HG02642 (cell line): ENCODE measurements at regions not wholly inside any gene's neighbourhood (a gene's known extent, or its start where the extent isn't known, plus 50 kb on each side); places are given as distances from the start of the nearest gene placed in this dataset.
"Not testable (repeated sequence)": the region's sequence is repeated elsewhere in the genome, so short reads cannot be mapped to it uniquely, and the experiment has no call there.

Source experiments
- ATAC-seq: cut with Tn5 transposase; IDR thresholded peaks from one replicate; pipeline ENCODE4 v1.9.1; 2021; ENCODE audit warnings: mild to moderate bottlenecking; ENCODE audit not compliant: unreplicated experiment, poor library complexity

DNA sequence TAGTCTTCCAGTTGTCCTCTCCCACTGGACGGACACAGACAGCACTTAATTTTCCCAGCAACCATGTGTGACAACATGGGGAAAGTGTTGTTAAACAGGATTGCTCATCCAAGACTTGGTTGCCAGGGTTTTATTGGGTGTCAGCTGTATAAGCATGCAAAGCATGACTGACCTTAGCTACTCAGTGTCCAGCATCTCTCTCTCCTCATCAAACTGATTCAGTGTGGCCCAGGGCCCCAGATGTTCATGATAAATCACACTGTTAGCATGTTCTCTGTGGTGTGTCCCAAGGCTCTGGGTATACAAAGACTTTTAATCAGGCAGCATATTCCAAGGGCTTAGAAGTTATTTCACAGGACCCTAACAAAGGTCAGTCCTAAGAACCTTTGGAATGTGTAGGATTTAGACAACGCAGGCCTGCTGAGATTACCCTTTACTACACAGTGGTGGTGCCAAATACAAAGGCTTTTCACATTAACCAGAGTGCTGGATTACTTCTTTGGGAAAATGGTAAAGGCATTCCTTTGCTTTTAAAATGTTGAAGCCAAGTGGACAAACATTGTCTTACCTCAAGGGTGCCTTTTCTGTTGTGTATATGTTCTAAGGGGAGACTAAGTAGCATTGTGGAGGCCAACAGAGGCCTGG, 213.3 kb downstream of the GLUD2 start:
- ATAC-seq: no peak

DNA sequence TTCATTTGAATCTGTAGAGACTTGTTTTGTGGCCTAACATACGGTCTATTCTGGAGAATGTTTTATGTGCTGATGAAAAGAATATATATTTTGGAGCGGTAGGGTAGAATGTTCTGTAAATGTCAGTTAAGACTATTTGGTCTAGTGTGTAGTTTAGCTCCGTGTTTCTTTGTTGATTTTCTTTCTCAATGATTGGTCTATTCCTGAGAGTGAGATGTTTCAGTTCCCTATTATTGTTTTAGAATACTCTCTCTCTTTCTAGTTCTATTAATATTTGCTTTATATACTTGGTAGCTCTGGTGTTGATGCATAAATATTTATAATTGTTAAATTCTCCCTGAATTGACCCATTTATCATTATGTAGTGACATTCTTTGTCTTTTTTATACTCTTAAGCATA, 236.5 kb downstream of the GLUD2 start:
- no peak for ATAC-seq

DNA sequence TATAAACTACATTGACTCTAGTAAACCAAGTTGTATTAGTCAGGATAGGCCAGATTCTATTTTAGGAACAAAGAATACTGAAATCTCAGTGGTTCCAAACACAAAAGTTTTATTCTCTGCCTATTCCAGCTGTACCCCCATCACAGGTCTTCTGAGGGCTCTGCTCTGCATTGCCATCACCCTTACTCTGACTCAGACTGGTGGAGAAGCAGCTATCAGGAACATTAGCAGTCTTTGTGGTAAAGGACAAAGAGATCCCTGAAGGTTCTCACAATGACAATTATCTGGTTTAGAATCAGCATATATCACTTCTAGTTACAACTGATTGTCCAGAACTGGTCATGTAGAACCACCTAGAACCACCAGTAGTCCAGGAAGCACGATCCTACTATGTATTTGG, 251.1 kb downstream of the GLUD2 start:
- ATAC-seq: no peak

DNA sequence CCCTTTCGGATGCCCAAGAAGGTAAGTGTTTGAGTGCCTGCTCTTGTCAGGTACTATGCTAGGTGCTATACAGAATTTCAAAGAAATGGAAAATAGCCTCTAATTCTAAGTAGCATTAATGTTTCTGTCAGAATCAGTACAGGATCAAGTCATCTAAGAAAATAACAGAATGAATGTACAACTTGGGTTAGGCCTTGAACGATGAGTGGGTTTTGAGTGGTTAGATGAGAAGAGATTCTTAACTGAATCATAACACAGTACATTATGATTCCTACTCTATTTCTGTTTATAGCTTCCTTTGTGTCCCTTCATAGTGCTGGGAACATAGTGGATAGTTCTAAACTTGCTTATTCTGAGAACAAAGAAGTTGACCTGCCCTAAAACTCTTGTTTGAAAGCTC, 253.9 kb downstream of the GLUD2 start:
- ATAC-seq: no peak

DNA sequence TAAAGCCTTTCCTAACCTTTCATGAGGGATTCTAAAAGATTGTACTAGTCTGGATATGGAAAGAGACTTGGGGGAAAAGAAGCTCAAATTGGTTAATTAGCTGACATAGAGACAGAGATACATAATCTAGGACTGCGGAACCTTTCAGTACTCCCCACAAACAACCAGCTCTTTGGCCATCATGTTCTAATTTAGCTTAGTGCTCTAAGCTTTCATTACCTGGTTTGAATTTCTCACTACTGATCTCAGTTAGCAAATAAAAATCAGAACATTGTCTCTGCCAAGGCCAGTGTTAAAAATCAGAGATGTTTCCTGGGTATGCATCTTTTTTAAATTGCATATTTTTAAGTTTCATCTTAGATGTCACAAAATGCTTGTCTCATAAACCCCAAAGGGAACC, 254.4 kb downstream of the GLUD2 start:
- no peak for ATAC-seq

DNA sequence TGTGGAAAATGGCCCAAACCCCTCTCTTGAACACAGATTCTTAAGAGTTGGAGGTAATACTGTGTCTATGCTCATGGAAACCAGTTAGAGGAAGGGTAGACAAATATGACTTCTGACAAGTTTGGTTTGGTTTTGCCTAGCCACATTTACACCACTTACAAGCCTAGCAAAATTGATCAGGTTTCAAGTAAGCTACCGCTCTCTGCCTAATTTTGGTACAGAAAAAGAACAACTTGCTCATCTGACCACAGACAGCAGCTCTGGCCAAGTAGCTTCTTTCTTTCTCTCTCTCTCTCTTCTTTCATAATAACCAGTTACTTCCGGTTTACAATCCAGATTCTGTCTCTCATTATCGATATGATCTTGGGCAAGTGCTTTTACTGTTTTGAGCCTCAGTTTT, 260.0 kb downstream of the GLUD2 start:
- ATAC-seq: peak; percentile 79

DNA sequence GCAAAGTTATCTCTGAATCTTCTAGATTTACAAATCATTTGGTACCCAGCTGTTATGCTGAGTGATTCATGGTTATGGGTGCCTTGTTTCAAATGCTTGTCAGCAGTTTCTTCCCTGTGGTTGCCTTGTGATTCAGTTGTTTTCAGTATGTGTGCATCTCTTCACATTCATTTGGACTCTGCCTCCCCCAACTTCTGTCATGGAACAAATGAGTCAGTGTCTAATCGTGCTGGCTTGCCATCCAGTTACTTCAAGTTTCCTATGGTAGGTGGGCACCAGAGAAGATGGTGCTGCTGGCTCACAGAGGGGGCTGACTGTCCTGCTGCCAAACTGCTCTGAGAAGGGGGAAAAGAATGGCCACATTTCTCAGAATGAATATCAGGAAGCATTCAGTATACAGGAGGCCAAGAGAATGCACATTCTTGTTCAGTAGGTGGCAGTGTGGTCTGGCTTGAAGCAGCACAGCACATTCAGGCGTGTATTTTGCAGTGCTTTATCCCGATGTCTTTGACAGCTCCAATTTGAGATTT, 260.9 kb downstream of the GLUD2 start:
- ATAC-seq: peak; percentile 80

DNA sequence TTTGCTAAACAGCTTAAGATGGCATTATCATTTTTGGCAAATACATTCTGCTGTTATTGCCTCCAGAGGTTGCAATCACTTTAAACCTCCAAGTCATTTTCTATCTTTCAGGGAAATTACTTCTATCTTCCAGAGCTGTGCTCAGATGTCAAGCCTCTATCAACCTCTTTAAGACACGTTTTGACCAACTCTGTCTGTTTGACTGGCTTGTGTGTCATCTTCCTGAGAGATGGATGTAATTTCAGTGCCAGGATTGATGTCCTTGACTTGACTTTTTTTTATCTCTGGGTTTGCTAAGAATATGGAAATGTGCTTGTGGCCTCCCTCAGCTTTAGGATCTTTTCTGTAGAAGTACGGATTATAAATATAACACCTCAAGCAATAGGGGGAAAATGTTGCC, 263.4 kb downstream of the GLUD2 start:
- no peak for ATAC-seq

DNA sequence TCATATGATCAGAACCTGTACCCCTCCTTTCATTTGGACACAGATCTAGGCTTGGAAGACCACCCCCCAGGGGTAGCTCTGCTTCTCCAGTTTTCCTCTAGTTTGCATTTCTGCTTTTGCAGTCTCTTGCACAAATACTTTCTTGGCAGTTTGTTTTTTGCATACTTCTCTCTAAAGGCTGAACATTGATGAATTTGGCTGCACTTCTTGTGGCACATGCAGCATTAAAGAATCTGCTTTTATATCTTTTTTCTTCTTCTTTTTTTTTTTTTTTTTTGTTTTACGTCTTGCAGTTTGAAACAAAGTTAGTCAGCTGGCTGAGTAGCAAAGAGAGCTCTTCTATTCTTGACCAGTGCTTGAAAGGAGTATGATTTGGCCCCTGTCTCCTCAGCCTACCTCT, 273.0 kb downstream of the GLUD2 start:
- no peak for ATAC-seq

DNA sequence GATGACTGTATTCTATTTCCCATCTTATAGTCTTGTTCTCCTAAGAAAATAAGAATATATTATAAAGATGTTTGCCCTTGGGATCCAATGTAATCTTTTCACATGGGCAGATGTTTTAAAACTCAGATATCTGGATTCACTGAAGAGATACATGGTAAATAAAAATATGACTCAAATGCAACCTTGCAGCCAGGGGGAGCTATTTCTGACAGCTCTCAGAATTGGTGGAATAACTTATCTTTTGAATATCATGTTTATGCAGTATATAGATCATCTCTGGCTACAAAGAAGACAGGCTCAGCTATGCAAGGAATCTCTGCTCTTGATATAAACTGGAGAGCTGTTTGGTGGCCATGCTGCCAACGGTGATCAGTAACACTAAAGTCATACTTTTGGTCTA, 274.7 kb downstream of the GLUD2 start:
- ATAC-seq: no peak

DNA sequence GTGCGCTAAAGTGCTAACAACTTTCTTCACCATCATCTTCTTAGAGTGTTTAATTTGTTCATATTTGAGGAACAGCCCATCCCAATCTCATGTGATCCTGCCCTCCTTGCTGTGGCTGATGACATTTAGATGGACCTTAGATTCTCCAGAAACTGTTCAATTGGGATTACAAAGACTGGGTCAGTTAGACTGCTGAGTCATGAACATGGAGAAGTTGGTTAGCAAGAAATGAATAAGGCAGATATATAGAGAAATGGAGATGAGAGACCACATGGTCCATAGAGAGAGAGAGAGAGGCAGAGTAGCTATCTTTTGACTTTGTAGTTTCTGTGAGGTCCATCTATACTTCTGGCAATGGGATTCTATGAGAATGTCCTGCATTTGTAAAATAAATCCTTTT, 275.9 kb downstream of the GLUD2 start:
- no peak for ATAC-seq

DNA sequence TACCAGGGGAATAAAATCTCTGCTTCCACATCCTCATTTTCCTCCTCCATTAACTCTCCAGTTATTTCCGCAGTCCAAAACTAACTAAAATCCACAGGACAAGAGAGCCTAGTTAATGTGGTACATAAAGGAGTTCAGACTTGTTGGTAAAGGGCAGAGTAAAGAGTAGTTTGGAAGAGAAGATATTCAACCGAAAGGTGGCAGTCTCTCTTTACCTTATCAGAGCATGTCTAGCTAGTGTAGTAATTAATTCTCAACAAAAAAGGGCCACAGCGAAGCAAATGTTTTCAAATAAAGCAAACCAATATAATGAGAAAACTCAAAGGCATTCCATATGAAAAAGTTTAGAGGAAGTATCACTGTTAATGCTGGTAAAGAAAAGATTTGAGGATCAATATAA, 286.5 kb downstream of the GLUD2 start:
- ATAC-seq: no peak

DNA sequence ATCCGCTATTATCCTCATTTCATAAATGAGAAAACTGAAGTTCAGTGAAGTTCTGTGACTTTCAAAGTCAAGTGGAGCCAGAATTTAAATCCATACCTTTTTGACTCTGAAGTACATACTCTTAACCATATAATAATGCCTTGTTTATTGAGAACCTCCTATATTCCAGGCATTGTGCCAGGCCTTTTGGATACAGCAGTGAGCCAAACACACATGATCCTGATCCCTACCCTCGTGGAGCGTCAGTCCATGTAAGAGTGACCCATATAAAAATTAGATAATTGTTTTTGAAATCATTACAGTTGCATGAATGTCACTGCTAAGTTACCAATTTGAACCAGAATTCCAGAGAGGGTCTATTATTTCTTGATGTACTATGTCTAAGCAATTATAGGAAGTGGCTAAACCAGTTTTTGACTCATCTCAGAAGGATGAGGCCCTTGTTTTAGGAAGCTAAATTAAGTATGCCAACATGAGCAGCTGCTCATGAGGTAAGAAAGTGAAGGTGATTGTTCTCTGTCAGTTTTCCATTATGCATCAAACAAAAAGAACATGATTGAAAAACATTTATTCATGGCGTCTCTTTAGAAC, 289.5 kb downstream of the GLUD2 start:
- no peak for ATAC-seq

DNA sequence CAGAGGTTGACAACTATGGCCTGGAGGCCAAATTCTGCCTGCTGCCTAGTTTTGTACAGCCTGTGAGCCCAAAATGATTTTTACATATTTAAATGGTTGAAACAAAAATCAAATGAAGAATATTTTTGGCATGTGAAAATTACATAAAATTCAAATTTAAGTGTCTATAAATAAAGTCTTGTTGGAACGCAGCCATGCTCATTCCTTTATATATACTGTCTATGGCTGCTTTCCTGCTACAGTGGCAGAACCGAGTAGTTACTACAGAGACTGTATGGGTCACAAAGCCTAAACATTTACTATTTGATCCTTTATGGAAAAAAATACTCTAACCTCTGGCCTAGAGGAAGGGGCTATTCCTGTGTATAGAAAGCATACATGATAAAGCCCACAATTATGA, 290.4 kb downstream of the GLUD2 start:
- ATAC-seq: no peak

DNA sequence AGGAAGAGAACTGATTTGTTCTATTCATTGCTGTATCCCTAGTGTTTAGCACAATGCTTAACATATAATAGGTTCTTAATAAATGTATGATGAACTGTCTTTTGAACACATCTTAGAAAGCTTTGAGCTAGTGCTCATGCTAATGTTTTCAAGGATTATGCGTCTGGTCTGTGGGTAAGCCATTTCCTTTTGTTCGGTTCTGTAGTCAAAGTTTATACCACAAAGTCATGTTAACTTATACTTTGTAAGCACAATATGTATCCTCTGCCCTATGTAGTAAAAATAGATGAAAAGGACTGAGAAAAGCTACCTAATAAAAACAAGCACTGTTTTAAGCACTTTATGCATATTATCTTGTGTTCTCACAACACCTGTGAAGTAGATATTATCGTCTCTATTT, 301.9 kb downstream of the GLUD2 start:
- ATAC-seq: no peak

DNA sequence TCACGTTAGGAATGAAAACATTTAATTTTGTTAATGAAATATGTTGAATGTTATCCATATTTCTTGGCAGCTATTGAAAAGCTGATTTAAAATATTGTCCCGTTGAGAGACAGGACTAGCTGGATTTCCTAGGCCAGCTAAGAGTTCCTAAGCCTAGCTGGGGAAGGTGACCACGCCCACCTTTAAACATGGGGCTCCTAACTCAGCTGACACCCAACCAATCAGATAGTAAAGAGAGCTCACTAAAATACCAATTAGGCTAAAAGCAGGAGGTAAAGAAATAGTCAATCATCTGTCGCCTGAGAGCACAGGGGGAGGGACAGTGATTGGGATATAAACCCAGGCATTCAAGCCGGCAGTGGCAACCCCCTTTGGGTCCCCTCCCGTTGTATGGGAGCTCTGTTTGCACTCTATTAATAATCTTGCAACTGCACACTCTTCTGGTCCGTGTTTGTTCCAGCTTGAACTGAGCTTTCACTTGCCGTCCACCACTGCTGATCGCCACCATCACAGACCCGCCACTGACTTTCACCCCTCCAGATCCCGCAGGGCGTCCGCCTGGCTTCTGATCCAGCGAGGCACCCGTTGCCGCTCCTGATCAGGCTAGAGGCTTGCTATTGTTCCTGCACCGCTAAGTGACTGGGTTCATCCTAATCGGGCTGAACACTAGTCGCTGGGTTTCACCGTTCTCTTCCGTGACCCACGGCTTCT, 308.9 kb downstream of the GLUD2 start:
- ATAC-seq: no peak

DNA sequence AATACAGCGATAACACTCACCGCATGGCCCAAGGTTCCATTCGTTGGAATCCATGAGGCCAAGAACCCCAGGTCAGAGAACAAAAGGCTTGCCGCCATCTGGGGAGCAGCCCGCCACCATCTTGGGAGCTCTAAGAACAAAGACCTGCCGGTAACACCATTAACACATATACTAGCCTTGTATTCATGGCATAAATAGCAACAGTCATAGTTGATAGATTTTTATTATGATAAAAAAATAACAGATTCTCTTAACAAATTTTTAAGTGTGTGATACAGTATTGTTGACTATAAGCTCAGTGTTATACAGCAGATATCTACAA, 309.4 kb downstream of the GLUD2 start:
- no peak for ATAC-seq

DNA sequence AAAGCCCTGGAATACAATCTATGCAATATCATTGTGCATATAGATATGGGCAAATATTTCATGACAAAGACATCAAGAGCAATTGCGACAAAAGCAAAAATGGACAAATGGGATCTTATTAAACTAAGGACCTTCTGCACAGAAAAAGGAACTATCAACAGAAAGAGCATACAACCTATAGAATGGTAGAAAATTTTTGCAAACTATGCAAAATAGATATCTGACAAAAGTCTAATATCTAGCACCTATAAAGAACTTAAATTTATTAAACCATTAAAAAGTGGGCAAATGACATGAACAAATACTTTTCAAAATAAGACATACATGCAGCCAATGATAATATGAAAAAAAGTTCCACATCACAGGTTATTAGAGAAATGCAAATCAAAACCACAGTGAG, 312.9 kb downstream of the GLUD2 start:
- ATAC-seq: no peak

DNA sequence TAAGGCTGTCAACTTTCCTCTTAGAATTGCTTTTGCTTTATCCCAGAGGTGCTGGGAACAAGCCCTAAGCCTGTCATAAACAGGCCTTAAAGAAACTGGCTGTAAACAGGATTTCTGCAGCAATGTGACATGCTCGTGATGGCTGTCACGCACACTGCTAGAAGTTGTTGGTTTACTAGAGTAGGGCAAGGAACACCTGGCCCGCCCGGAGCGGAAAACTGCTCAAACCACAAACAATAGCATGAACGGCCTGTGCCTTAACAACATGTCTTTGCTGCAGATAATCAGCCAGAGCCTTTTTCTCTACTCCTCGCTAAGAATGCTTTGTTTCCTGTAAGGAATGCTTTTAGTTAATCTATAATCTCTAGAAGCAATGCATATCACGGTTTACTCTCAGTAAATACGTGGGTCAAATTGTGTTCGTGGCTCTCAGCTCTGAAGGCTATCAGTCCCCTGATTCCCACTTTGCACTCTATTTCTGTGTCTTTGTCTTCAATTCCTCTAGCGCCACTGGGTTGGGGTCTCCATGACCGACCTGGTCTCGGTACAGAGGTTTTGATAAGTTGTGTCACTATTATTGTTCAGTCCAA, 318.3 kb downstream of the GLUD2 start:
- ATAC-seq: peak; percentile 58

DNA sequence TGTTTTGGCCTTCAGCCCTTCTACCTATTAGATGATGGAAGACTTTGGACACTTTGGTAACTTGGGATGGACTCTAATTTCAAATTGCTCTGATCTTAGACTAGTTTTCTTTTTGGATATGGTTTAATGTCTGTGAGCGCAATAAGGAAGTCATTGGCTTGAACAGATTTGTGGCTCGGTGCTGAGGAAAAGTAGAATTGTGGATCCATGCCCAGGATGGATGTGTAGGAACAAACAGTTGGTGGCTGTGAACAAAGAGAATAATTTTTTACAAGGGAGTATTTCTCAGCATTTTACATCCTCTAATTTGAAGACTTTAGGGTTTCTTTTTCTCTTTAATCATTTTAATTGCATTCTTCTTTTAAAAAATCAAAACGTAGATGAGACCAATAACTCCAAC, 327.1 kb downstream of the GLUD2 start:
- no peak for ATAC-seq

DNA sequence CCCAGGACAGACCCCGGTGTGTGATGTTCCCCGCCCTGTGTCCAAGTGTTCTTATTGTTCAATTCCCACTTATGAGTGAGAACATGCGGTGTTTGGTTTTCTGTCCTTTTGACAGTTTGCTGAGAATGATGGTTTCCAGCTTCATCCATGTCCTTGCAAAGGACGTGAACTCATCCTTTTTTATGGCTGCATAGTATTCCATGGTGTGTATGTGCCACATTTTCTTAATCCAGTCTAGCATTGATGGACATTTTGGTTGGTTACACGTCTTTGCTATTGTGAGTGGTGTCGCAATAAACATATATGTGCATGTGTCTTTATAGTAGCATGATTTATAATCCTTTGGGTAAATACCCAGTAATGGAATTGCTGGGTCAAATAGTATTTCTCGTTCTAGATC, 334.5 kb downstream of the GLUD2 start:
- ATAC-seq: not testable (repeated sequence)
